ENCODE measurements at regions not wholly inside any gene's neighbourhood (a gene's known extent, or its start where the extent isn't known, plus 50 kb on each side); places are given as distances from the start of the nearest gene placed in this dataset.

DNA sequence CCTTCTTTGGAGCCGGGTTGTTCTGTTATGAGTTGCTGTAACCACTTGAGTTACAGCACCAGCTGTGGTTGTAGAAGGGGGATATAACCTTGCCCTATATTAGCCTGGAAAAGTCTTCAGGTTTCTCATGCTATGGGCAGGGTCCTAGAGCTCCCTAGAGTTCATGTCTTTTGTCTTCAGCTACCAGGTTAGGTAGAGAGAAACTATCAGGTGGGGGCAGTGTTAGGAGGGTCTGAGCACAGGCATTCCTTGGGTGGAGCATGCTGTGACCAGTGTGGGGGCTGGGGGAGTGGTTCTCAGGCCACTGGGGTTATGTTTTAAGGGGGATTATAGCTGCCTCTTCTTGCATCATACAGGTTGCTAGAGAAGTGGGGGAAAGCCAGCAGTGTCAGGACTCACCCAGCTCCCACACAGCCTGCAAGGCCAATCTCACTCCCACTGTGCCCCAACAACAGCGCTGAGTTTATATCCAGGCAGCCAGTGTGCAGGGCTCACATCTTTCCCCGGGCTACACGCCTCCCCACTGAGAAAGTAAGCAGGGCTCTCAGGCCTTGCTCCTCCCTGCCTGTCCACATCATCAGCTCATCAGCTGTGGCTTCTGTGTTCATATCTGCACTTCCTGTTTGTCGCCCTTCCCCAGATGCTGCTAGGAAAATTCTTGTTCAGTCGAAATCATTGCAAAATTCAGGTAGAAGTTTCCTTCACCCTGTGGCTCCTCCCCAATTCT lies 133.8 kb upstream of the NRXN1 start:
- ATAC-seq (peak in 1 of 2 donors; percentile 23), DNase-seq (no peak)
- no peak overlapping the region for H3K27ac ChIP-seq
- H3K4me3 ChIP-seq: no peak overlapping the region
- no peaks in the 10 kb centered on the region for H3K9me3 ChIP-seq
- H3K36me3 ChIP-seq: no peaks in the 10 kb centered on the region
- intact Hi-C loops (cut with DNase I): no loop called here
- H3K4me1 ChIP-seq: no peaks in the 10 kb centered on the region
- no peaks in the 10 kb centered on the region for H3K27me3 ChIP-seq (ENCODE audit: low read depth)
- TF ChIP-seq, protein P1, sequence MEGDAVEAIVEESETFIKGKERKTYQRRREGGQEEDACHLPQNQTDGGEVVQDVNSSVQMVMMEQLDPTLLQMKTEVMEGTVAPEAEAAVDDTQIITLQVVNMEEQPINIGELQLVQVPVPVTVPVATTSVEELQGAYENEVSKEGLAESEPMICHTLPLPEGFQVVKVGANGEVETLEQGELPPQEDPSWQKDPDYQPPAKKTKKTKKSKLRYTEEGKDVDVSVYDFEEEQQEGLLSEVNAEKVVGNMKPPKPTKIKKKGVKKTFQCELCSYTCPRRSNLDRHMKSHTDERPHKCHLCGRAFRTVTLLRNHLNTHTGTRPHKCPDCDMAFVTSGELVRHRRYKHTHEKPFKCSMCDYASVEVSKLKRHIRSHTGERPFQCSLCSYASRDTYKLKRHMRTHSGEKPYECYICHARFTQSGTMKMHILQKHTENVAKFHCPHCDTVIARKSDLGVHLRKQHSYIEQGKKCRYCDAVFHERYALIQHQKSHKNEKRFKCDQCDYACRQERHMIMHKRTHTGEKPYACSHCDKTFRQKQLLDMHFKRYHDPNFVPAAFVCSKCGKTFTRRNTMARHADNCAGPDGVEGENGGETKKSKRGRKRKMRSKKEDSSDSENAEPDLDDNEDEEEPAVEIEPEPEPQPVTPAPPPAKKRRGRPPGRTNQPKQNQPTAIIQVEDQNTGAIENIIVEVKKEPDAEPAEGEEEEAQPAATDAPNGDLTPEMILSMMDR (IDR thresholded peaks at IDR 0.05): no peak

DNA sequence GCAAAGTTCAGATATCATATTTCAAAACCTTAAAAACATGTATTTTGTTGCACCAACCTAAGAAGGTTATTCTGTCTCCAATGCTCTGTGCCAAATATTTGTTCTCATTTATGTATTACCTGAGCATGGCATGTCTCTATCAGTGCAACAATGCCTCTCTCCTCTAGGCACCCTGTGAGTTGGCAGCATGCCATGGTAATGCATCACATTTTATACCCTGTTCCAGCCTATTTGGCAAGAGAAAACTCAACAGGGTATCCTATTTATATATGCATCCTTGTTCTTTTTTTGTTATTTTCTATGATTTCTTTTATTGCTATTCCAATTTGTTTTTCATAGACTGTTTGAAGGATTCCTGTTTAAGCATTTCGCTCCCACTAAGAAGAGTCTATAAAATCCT lies 126.3 kb upstream of the NRXN1 start:
- H3K4me1 ChIP-seq: no peaks in the 10 kb centered on the region
- ATAC-seq (no peak), DNase-seq (no peak)
- H3K9me3 ChIP-seq: no peaks in the 10 kb centered on the region
- no peaks in the 10 kb centered on the region for H3K27me3 ChIP-seq (ENCODE audit: low read depth)
- intact Hi-C loops (cut with DNase I): no loop called here
- no peak overlapping the region for H3K27ac ChIP-seq
- H3K36me3 ChIP-seq: no peaks in the 10 kb centered on the region
- TF ChIP-seq, protein P1 (IDR thresholded peaks at IDR 0.05): no peak
- no peak overlapping the region for H3K4me3 ChIP-seq

DNA sequence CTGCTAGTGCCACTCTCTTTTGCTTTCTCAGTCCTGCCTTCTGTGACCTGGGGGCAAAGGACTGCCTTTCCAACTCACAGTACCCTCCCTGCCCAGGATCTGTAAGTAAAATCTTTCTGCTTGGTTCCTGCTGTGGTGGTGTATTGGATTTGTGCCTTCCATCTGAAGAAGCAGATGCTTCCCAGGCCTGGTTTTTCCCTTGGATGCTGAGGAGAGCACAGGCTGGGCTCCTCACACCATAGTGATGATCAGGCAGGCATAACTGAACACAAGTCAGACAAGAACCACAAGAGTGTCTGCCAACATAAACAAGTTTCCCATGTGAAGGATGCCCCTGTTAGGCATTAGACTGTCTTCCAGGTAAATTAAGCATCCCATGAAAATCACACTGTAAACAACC lies 121.3 kb upstream of the NRXN1 start:
- H3K4me3 ChIP-seq: no peak overlapping the region
- H3K9me3 ChIP-seq: no peaks in the 10 kb centered on the region
- no peaks in the 10 kb centered on the region for H3K27me3 ChIP-seq (ENCODE audit: low read depth)
- DNase-seq (no peak), ATAC-seq (no peak)
- intact Hi-C loops (cut with DNase I): no loop called here
- TF ChIP-seq, protein P1 (IDR thresholded peaks at IDR 0.05): no peak
- H3K27ac ChIP-seq: no peak overlapping the region
- no peaks in the 10 kb centered on the region for H3K36me3 ChIP-seq
- no peaks in the 10 kb centered on the region for H3K4me1 ChIP-seq

DNA sequence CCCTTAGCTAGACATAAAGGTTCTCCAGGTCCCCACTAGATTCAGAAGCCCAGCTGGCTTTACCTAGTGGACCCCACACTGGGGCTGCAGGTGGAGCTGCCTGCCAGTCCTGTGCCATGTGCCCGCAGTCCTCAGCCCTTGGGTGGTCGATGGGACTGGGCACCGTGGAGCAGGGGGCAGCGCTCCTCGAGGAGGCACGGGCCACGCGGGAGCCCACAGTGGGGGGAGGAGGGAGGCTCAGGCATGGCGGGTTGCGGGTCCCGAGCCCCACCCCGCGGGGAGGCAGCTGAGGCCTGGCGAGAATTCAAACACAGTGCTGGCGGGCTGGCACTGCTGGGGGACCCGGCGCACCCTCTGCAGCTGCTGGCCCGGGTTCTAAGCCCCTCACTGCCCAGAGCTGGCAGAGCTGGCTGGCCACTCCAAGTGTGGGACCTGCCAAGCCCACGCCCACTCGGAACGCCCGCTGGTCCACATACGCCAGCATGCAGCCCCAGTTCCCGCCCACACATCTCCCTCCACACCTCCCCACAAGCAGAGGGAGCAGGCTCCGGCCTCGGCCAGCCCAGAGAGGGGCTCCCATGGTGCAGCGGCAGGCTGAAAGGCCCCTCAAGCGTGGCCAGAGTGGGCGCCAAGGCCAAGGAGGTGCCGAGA lies 119.7 kb upstream of the NRXN1 start:
- Histone ChIP-seq H3K4me1 (no peaks in the 10 kb centered on the region), H3K4me3 (no peak overlapping the region), H3K36me3 (no peaks in the 10 kb centered on the region), H3K27me3 (ENCODE audit: low read depth) (no peaks in the 10 kb centered on the region), H3K9me3 (no peaks in the 10 kb centered on the region), H3K27ac (no peak overlapping the region)
- TF ChIP-seq, protein P1 (IDR thresholded peaks at IDR 0.05): no peak
- DNase-seq (no peak), ATAC-seq (no peak)
- intact Hi-C loops (cut with DNase I): no loop called here

DNA sequence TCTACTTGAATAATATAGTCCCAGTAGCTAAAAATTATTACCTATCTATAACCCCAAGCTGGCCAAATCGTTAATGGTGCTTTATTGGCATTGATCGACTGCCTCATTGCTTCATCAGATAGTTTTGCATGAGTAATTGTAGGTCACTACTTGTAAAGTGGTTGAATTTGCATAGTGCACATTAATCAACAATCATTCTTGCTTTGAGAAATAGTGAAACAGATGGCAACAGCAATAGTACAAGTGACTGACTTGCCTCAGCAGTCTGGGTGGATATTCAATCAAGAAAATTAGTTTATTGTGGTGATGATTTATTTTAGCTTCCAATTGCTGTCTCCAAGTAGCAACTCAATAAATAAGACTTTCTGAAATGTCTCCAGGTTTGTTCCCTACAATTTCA lies 117.8 kb upstream of the NRXN1 start:
- DNase-seq (no peak), ATAC-seq (no peak)
- H3K36me3 ChIP-seq: no peaks in the 10 kb centered on the region
- intact Hi-C loops (cut with DNase I): no loop called here
- no peak overlapping the region for H3K27ac ChIP-seq
- TF ChIP-seq, protein P1 (IDR thresholded peaks at IDR 0.05): no peak
- no peaks in the 10 kb centered on the region for H3K4me1 ChIP-seq
- no peaks in the 10 kb centered on the region for H3K9me3 ChIP-seq
- no peak overlapping the region for H3K4me3 ChIP-seq
- no peaks in the 10 kb centered on the region for H3K27me3 ChIP-seq (ENCODE audit: low read depth)
